NCI-H82 (cell line): ENCODE measurements at regions not wholly inside any gene's neighbourhood (a gene's known extent, or its start where the extent isn't known, plus 50 kb on each side); places are given as distances from the start of the nearest gene placed in this dataset.

Experiments
- DNase-seq: peaks from one replicate; lab custom pipeline; 2025; lab: John Stamatoyannopoulos, UW

- DNase-seq: no peak
These were observed 213.7 kb downstream of the TRIB2 start for GRCh38 chr2:12930391-12930790.

- DNase-seq: peak; percentile 73
These were observed 214.6 kb downstream of the TRIB2 start for GRCh38 chr2:12931186-12931844.

GRCh38 chr2:12932192-12932591 is 215.5 kb downstream of the TRIB2 start:
- peak; percentile 14 for DNase-seq

GRCh38 chr2:12934146-12934756 is 217.5 kb downstream of the TRIB2 start:
- no peak for DNase-seq

GRCh38 chr2:12935222-12935621 is 218.5 kb downstream of the TRIB2 start:
- DNase-seq: no peak

- DNase-seq: no peak
These were observed 219.1 kb downstream of the TRIB2 start for GRCh38 chr2:12935796-12936195.

GRCh38 chr2:12941203-12941602 is 224.5 kb downstream of the TRIB2 start:
- no peak for DNase-seq

GRCh38 chr2:12948231-12948960 is 231.7 kb downstream of the TRIB2 start:
- DNase-seq: peak; percentile 14

GRCh38 chr2:12948961-12949353 is 232.2 kb downstream of the TRIB2 start:
- no peak for DNase-seq

- no peak for DNase-seq
These were observed 232.7 kb downstream of the TRIB2 start for GRCh38 chr2:12949406-12949805.

GRCh38 chr2:12950174-12950573 is 233.4 kb downstream of the TRIB2 start:
- no peak for DNase-seq

- DNase-seq: no peak
These were observed 234.4 kb downstream of the TRIB2 start for GRCh38 chr2:12950957-12951656.

GRCh38 chr2:12951657-12951973 is 234.9 kb downstream of the TRIB2 start:
- DNase-seq: no peak

GRCh38 chr2:12953596-12953995 is 236.9 kb downstream of the TRIB2 start:
- DNase-seq: no peak

- DNase-seq: no peak
These were observed 239.1 kb downstream of the TRIB2 start for GRCh38 chr2:12955864-12956263.

- no peak for DNase-seq
These were observed 240.5 kb downstream of the TRIB2 start for GRCh38 chr2:12957251-12957650.

- DNase-seq: no peak
These were observed 243.2 kb downstream of the TRIB2 start for GRCh38 chr2:12959935-12960334.

- no peak for DNase-seq
These were observed 243.9 kb downstream of the TRIB2 start for GRCh38 chr2:12960671-12961070.

- no peak for DNase-seq
These were observed 248.3 kb downstream of the TRIB2 start for GRCh38 chr2:12964904-12965539.

- DNase-seq: no peak
These were observed 249.0 kb downstream of the TRIB2 start for GRCh38 chr2:12965540-12966269.

- no peak for DNase-seq
These were observed 251.1 kb downstream of the TRIB2 start for GRCh38 chr2:12967804-12968203.

GRCh38 chr2:12968399-12968798 is 251.7 kb downstream of the TRIB2 start:
- DNase-seq: no peak
